NCI-H82 treated with DMSO at 0.1 percent for 48 hours (cell line): ENCODE measurements at regions not wholly inside any gene's neighbourhood (a gene's known extent, or its start where the extent isn't known, plus 50 kb on each side); places are given as distances from the start of the nearest gene placed in this dataset.

Experiments
- DNase-seq: peaks from one replicate; lab custom pipeline; 2025; ENCODE audit not compliant: unreplicated experiment; lab: John Stamatoyannopoulos, UW

DNA sequence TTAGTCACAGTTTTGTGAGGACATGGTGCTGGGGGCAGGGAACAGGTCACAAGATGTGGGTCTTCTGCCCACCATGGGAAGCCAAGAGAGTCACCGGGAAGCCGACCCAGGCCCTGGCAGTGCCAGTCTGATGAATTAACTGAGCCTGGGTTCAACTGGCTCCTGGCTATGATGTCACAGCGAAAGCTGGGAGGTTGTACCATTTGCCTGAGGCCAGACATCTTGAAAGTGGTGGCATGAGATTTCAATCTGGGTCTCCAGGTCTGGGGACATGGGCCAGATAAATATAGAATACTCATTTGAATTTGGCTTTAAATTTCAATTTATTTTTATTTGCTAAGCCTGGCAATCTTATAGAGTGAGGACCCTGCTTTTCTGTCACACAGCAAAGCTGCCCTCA lies 280.9 kb downstream of the NSG2 start:
- no peak for DNase-seq

GRCh38 chr5:174327317-174327864 lies 281.9 kb downstream of the NSG2 start:
- peak; percentile 65 for DNase-seq

- DNase-seq: no peak
Measured at GRCh38 chr5:174327896-174328295, 282.4 kb downstream of the NSG2 start.

DNA sequence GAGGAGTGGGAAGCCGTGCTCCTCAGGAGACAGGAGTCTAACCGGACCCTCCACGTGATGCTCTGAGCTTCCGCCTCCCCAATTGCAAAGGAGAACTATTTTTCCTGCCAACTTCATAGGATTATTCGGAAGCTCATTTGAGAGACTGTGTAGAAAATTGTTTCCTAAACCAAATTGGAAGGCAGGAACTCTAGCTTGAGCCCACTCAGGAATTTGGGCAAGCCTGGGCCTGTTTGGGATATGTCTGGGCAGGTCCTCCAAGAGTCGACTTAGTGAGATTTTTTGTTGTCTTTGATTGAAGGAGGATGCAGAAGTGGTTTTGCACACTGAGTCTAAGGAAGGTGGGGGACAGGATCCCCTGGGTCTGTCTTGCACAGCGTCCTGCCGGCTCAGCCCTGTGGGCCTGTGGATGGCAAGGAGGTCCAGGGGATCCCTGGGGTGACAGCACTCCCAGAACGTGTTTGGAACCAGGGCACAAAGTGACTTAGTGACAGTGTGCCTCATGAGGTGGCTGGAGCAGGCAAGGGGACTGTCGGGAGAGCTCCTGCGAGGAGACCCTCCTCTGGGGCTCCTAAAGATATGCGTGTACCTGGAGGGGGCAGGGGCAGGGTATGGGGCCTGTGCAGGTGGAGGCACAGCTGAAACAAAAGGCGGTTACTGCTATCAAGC lies 283.3 kb downstream of the NSG2 start:
- DNase-seq: no peak

- DNase-seq: no peak
Measured at GRCh38 chr5:174329738-174330137, 284.2 kb downstream of the NSG2 start.

- no peak for DNase-seq
Measured at GRCh38 chr5:174335682-174336364, 290.3 kb downstream of the NSG2 start.

DNA sequence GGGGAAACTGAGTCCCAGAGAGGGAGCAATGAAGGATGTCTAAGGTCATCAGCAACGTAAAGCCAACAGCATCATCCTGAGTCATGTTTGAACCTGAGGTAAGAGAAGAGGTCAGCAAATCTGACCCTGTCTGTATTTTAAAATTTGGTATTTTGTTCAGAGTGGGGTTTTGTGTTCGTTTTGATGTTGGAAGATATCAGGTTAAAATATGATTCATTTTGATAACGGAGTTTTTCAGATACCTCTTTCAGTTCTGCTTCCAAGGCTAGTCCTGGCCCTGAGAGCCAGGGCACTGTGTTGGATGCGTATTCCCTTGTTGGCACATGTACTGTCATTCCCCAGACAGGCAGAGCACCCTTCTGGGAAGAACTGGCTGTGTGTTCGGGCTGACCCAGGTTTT lies 291.0 kb downstream of the NSG2 start:
- no peak for DNase-seq

DNA sequence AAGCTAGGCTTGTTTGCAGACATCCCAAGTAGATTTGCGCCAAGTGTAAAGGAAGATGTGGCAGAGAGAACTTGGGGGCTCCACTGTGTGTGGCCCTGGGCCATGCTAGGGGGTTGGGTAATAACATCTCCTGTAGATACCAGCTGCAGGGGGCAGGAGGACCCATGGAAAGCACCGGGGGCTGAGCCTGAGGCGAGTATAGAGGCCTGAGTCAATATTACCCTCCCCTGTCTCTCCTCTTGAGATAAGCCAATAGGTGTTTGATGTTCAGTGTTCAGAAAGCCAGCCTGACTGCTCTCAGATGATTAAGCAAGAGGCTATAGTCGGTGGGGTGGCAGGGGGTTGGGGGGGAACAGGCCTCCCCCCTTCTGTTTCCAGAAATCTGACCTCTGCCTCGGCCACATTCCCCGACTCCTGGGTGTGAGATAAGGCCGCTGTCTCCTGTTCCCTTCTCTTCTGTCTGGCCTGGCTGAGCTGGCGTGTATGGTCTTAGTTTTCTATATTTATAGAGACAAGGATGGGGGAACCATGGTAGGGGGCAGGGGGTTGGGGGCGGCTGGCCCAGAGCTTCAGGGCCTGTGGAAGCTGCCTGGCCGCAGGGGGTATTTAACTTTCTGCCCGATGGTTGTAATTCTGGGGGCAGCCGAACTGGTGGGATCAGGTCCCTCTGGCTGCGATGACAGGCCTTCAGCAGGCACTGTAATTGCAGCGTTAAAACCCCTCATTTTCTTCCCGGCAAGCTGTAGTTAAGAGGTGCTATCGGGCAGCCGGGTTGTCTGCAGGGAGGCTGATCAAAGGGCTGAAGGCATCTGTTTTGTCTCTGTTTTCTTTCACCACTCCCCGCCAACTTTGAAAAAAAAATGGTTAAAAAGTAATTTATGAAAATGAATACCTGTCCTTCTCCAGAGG lies 292.0 kb downstream of the NSG2 start:
- DNase-seq: no peak

DNA sequence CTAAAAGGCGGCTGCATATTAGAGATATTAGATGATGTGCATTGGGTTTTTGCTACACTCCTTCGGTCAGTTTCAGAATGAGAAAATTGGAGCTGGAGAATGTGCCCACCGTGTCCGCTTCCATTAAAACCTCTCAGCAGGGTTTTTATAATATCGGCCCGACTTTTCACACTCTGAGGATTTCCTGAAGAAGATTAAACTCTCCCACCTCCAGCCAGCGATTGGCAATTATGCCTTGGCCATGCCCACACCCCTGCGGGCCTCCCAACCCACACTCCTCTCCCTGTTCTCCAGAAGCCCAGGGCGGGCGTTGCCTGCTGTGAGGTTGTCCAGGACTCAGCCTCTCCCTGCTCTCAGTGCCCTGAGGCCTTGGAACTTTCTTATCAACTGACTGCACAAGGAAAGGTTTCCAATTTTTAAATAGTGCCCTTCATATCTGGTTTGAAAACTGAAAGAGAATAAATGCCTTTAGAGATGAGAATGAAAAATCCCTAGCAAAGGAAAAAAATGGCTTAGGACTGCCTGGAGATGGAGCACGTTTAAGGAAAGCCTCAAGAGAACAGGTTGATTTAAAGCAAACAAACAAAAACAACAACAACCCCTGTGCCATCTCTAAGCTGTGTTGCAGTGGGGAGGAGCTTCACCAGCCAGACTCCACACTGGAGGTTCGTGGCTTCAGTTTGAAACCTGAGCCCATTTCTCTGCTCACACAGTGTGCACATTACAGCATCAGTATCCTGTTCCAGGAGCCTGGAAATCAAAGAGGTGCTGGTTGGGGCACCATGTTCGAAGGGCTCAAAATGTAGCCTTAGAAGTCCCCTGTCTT lies 292.9 kb downstream of the NSG2 start:
- DNase-seq: no peak

- DNase-seq: no peak
Measured at GRCh38 chr5:174339130-174339529, 293.6 kb downstream of the NSG2 start.

DNA sequence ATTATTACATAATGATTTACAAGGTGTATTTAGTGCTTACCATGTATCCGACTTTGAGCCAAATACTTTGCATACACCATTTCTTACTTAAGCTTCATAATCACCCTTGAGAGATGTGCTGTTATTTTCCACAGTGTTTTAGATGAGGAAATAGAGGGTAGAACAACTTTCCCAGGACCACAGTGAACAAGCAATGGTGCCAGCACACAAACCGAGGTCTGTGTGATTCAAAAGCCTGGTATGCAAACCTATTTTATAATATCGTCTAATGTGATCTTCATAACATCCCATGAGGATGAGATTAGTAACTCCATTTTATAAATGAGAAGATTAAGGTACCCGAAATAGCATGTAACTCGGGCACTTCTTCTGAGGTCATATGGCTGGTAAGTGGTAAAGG lies 294.7 kb downstream of the NSG2 start:
- no peak for DNase-seq

- DNase-seq: no peak
Measured at GRCh38 chr5:174342696-174343095, 297.2 kb downstream of the NSG2 start.

DNA sequence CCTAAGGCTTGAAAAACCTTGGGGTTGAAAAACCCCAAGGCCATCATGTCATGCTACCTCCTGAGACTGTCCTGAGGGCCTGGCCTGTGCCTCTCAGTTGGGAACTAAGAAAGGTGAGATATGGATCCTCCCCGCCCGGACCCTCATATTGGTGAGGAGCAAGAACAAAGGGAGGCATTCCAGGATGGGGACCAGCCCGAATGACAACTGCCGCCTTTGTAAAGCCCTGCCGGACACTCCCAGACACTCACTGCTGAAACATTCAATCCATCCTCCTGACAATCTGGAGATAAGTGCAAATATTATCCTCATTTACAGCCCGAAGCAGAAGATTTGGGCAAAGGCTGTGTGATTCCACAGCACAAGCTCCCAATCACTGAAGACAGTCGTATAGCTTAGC lies 298.3 kb downstream of the NSG2 start:
- DNase-seq: no peak

DNA sequence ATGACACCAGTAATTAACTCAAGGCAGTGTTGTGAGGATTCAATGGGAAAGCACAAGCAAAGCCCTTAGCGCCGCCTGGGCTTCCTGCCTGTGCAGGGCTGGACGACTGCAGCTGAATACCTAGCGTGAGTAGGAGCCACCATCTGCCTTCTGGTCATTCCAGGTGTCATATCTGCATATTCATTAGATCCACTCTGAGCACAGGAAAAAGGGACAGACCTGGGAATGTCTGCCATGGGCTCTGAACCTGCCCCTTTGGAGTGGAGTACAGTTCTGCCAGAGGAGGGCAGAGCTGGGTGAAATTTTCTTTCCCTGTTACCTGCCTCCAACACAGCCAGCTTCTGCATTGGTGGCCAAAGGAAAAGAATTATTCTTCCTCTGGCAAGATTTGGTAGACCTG lies 298.8 kb downstream of the NSG2 start:
- no peak for DNase-seq

DNA sequence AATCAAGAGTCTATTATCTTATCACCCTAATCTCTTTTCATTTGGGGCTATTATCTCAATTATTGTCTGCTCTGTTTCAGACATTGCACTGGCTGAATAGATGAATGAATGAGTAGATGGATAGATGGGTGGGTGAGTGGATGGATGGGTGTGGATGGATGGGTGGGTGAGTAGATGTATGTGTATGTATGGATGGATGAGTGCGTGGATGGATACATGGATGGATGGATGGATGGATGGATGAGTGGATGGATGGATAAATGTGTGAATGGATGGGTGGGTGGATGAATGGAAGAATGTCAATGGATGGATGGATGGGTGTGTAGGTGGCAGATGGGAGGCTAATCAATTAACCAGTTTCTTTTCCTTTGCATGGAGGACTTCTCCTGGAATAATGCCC lies 301.7 kb downstream of the NSG2 start:
- DNase-seq: no peak

- DNase-seq: no peak
Measured at GRCh38 chr5:174348311-174348981, 302.9 kb downstream of the NSG2 start.

- DNase-seq: no peak
Measured at GRCh38 chr5:174352681-174353080, 307.2 kb downstream of the NSG2 start.

DNA sequence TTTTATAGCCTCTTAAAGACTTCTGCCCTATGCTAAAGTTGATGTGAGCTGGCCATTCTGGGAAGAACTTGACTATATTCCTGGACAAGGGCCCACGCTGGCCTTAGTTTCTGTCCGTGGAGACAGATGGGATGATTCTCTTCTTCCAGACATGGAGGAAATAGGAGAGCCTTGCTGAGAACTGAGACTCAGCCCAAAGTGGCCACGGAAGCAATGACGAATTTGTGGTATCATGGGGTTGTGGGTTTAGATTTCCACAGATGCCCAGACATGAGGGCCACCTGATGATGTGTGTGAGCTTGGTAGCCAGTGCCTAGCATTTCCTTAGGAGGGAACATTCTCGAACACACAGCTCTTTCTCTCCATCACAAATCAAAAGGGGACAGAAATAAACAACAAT lies 309.1 kb downstream of the NSG2 start:
- no peak for DNase-seq

DNA sequence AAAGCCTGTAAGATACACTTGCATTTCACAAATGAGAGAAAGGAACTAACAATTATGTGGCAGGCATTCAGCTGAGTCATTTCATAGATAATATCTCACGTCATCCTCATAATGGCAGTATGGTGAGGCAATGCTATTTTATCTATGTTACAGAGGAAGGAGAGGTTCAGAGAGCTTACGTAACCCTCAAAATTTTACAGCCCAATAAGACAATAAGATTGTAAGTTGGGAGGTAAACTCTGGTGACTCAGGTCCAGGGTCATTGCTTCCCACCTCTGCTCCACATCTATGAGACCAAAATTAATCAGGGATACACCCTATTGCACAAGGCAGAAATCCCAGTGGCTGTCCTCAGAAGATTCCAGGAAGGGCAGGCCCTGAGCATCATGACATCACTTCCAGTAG lies 309.7 kb downstream of the NSG2 start:
- no peak for DNase-seq

DNA sequence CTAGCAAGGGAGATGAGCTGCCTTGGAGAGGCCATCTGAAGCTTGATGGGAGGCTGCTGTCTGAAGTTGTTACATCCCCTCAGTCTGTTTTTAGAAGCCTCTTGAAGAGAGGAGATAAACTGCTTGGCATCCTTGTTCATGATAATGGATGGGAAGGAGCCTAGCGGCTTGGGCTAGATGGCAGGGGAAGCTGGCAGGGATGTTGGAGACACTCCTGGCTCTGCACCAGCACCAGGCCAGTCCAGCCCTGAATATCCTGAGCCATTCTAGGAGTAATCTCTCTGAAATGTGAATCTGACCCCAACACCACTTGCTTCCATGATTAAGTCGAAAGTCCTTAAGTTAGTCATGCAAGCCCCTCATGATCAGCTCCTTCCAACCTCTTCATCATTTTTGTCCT lies 310.5 kb downstream of the NSG2 start:
- no peak for DNase-seq
